ENCODE measurements at regions not wholly inside any gene's neighbourhood (a gene's known extent, or its start where the extent isn't known, plus 50 kb on each side); places are given as distances from the start of the nearest gene placed in this dataset.

- no peak for DNase-seq
- no peaks in the 10 kb centered on the region for H3K36me3 ChIP-seq
- H3K27ac ChIP-seq = no peak overlapping the region
- no peaks in the 10 kb centered on the region for H3K27me3 ChIP-seq
- no peaks in the 10 kb centered on the region for H3K9me3 ChIP-seq
- intact Hi-C loops (cut with DNase I) = no loop called here
- no peak overlapping the region for H3K4me3 ChIP-seq
- H3K4me1 ChIP-seq = no peaks in the 10 kb centered on the region
- TF ChIP-seq, protein P1, sequence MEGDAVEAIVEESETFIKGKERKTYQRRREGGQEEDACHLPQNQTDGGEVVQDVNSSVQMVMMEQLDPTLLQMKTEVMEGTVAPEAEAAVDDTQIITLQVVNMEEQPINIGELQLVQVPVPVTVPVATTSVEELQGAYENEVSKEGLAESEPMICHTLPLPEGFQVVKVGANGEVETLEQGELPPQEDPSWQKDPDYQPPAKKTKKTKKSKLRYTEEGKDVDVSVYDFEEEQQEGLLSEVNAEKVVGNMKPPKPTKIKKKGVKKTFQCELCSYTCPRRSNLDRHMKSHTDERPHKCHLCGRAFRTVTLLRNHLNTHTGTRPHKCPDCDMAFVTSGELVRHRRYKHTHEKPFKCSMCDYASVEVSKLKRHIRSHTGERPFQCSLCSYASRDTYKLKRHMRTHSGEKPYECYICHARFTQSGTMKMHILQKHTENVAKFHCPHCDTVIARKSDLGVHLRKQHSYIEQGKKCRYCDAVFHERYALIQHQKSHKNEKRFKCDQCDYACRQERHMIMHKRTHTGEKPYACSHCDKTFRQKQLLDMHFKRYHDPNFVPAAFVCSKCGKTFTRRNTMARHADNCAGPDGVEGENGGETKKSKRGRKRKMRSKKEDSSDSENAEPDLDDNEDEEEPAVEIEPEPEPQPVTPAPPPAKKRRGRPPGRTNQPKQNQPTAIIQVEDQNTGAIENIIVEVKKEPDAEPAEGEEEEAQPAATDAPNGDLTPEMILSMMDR (IDR thresholded peaks at IDR 0.05) = no peak
- no peak overlapping the region for H3K9ac ChIP-seq (ENCODE audit: low read depth in 2 of 2, low read length in 2 of 2)
Measured at GRCh38 chr5:158477214-158477613, 618.3 kb upstream of the CLINT1 start.

DNA sequence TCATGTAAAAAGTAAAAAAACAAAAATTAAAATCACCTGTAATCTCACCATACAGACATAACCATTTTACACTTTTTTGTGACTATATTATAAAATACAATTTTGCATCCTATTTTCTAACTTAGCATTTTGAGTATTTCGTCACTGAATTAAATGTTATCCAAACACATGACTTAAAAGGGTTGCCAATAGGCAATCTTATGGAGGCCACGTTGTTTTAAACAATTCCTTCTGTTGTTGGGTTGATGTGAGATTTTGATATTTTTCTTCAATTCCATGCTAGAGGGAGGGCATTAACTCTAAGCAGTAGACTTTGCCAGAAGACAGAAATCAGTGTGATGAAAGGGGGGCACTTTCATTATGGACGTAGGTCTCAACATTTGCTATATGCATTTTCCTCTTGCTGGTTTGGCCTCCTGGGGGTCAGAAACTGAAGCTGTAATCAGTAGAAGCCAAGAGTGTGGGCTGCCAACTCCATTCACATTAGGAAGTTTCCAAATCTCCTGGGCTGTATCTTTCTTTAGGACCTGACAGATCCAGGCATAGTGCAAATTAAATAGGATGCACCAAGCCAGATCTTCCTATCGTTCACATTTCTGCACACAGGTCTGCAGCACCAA lies 614.2 kb upstream of the CLINT1 start:
- H3K4me3 ChIP-seq = no peak overlapping the region
- no peak overlapping the region for H3K9ac ChIP-seq (ENCODE audit: low read depth in 2 of 2, low read length in 2 of 2)
- H3K4me1 ChIP-seq = no peaks in the 10 kb centered on the region
- H3K27me3 ChIP-seq = no peaks in the 10 kb centered on the region
- TF ChIP-seq, protein P1 (IDR thresholded peaks at IDR 0.05) = no peak
- intact Hi-C loops (cut with DNase I) = no loop called here
- no peaks in the 10 kb centered on the region for H3K9me3 ChIP-seq
- H3K36me3 ChIP-seq = no peaks in the 10 kb centered on the region
- no peak overlapping the region for H3K27ac ChIP-seq
- DNase-seq = no peak

DNA sequence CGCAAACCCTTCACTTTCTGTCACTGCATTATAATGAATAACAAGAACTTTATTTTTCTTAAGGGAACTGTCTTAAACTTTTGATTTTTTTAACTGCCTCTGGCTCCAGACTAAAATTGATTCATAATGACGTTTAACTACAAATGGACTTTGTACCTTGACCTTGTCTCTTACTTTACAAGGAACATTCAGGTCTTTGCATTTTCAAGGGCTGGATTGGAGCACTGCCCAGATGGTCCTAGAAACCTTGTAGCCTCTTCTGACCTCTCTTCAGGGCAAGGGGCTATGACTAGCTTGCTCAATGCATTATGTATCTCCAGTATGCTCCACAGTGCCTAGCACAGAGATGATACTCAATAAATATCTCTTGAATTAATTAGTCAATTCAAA lies 612.6 kb upstream of the CLINT1 start:
- H3K9me3 ChIP-seq = no peaks in the 10 kb centered on the region
- H3K4me1 ChIP-seq = no peaks in the 10 kb centered on the region
- no peak overlapping the region for H3K4me3 ChIP-seq
- H3K9ac ChIP-seq (ENCODE audit: low read depth in 2 of 2, low read length in 2 of 2) = no peak overlapping the region
- TF ChIP-seq, protein P1 (IDR thresholded peaks at IDR 0.05) = no peak
- no peak for DNase-seq
- intact Hi-C loops (cut with DNase I) = no loop called here
- H3K36me3 ChIP-seq = no peaks in the 10 kb centered on the region
- H3K27ac ChIP-seq = no peak overlapping the region
- no peaks in the 10 kb centered on the region for H3K27me3 ChIP-seq

DNA sequence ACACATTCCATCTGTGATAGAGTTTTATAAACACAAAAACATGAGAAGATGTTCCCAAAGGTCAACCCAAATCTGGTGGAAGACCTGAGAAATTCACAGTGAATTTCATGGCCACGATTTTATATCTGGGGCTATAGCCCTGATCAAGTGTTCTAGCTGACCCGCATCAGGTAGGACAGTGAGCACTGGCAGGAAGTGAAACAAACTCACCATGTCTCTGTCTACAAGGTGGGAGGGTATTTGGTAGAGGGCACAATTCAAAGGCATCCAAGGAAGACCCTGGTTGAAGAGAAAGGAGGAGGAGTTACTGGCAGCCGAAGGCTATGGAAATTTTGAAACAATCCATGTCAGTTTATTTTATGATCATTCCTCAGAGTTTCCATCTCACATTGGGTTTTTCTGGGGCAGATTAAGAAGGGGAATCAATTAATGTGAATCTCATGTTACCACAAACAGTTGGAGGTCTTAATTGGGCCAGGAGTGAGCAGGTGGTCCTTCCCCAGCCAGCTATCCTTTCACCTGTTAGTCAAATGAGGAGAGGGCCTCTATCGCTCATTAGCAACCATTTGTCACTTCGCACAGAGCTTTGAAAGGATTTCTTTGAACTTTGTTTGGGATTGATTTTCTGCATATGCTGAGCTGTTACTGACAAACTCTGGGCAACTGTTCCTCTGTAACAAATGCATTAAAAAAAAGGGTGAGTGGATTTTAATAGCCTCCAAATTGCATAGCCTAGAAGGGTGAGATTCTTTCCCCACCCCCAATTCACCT lies 612.0 kb upstream of the CLINT1 start:
- Histone ChIP-seq H3K27ac (no peak overlapping the region), H3K9ac (ENCODE audit: low read depth in 2 of 2, low read length in 2 of 2) (no peak overlapping the region)
- no peak for DNase-seq

GRCh38 chr5:158468444-158468843 lies 609.5 kb upstream of the CLINT1 start:
- no peaks in the 10 kb centered on the region for H3K27me3 ChIP-seq
- H3K9ac ChIP-seq (ENCODE audit: low read depth in 2 of 2, low read length in 2 of 2) = no peak overlapping the region
- no peak overlapping the region for H3K27ac ChIP-seq
- no peak overlapping the region for H3K4me3 ChIP-seq
- no peaks in the 10 kb centered on the region for H3K9me3 ChIP-seq
- no peak for DNase-seq
- no peaks in the 10 kb centered on the region for H3K4me1 ChIP-seq
- TF ChIP-seq, protein P1 (IDR thresholded peaks at IDR 0.05) = no peak
- intact Hi-C loops (cut with DNase I) = no loop called here
- no peaks in the 10 kb centered on the region for H3K36me3 ChIP-seq

More for the DNA sequence above, 612.0 kb upstream of the CLINT1 start:
- intact Hi-C loops (cut with DNase I) = no loop called here
- no peaks in the 10 kb centered on the region for H3K4me1 ChIP-seq
- TF ChIP-seq, protein P1 (IDR thresholded peaks at IDR 0.05) = no peak
- H3K4me3 ChIP-seq = no peak overlapping the region
- no peaks in the 10 kb centered on the region for H3K36me3 ChIP-seq
- no peaks in the 10 kb centered on the region for H3K27me3 ChIP-seq
- no peaks in the 10 kb centered on the region for H3K9me3 ChIP-seq

All from colonic mucosa (tissue), 4 donors.